Calu3 (cell line): ENCODE measurements at regions not wholly inside any gene's neighbourhood (a gene's known extent, or its start where the extent isn't known, plus 50 kb on each side); places are given as distances from the start of the nearest gene placed in this dataset.
"Not testable (repeated sequence)": the region's sequence is repeated elsewhere in the genome, so short reads cannot be mapped to it uniquely, and the experiment has no call there.

Experiments
- BruUV-seq: library from RNA; stranded (reverse); fragments of 400-500 nt; replicated peaks from 2 replicates; lab custom pipeline; 2021; lab: Mats Ljungman, UMichigan
- CTCF ChIA-PET: fragments of 300-600 bp; sonication (Branson Sonifier 250); formaldehyde crosslinking; loops from one replicate; lab custom pipeline; 2022; ENCODE audit warnings: antibody characterized with exemption; lab: Charles Lee
- DNase-seq: peaks from one replicate; pipeline ENCODE4 v3.0.0; 2022
- H3K27ac Mint-ChIP-seq: one replicate; pipeline ENCODE4 v1.8.0; 2022; ENCODE audit warnings: mixed read lengths; ENCODE audit not compliant: unreplicated experiment
- H3K27me3 Mint-ChIP-seq: one replicate; pipeline ENCODE4 v1.8.0; 2022; ENCODE audit warnings: mixed read lengths; ENCODE audit not compliant: unreplicated experiment
- H3K36me3 Mint-ChIP-seq: one replicate; pipeline ENCODE4 v1.8.0; 2022; ENCODE audit warnings: mild to moderate bottlenecking, moderate library complexity, mixed read lengths; ENCODE audit not compliant: insufficient read depth, unreplicated experiment
- H3K4me1 Mint-ChIP-seq: one replicate; pipeline ENCODE4 v1.8.0; 2022; ENCODE audit warnings: mild to moderate bottlenecking, low read depth, mixed read lengths; ENCODE audit not compliant: unreplicated experiment
- H3K4me3 Mint-ChIP-seq: one replicate; pipeline ENCODE4 v1.8.0; 2022; ENCODE audit warnings: mild to moderate bottlenecking, low read depth, moderate library complexity, mixed read lengths; ENCODE audit not compliant: unreplicated experiment
- H3K9me3 Mint-ChIP-seq: one replicate; pipeline ENCODE4 v1.8.0; 2022; ENCODE audit warnings: low read depth, mixed read lengths; ENCODE audit not compliant: unreplicated experiment
- intact Hi-C: fragments of 100-400 bp; cut with micrococcal nuclease; formaldehyde crosslinking; loops from one replicate; pipeline ENCODE4 v1.10.0; 2022; ENCODE audit not compliant: unreplicated experiment
- TF ChIP-seq, protein P1 (sequence below): fragments of 200-600 bp; IDR thresholded peaks from one replicate; pipeline ENCODE4 v1.8.0; 2022; ENCODE audit warnings: antibody characterized with exemption; ENCODE audit not compliant: unreplicated experiment

DNA sequence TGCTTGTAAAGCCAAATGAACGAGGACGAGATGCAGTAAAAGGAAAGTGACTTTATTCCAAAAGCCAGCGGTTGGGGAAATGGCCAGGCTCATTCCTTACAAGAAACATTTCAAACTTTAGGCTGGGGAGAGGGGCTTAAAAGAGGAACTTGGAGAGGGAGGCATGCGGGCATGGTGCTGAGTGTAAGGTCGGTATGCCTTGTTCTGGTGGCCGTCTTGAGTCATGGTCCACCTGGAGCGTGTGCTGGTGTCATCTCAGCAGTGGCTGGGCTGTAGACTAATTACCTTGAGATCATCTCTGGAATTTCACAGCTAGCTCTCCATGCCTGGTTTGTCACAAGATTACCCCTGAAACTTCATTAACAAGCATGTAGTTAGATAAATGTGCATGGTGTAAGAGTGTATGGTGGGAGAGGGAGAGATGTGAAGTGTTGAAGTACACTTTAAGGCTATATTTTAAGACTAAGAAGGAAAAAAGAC, 156.4 kb upstream of the PFN2 start:
- DNase-seq = no peak
- TF ChIP-seq, protein P1, sequence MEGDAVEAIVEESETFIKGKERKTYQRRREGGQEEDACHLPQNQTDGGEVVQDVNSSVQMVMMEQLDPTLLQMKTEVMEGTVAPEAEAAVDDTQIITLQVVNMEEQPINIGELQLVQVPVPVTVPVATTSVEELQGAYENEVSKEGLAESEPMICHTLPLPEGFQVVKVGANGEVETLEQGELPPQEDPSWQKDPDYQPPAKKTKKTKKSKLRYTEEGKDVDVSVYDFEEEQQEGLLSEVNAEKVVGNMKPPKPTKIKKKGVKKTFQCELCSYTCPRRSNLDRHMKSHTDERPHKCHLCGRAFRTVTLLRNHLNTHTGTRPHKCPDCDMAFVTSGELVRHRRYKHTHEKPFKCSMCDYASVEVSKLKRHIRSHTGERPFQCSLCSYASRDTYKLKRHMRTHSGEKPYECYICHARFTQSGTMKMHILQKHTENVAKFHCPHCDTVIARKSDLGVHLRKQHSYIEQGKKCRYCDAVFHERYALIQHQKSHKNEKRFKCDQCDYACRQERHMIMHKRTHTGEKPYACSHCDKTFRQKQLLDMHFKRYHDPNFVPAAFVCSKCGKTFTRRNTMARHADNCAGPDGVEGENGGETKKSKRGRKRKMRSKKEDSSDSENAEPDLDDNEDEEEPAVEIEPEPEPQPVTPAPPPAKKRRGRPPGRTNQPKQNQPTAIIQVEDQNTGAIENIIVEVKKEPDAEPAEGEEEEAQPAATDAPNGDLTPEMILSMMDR = no peak
- Mint-ChIP-seq H3K4me3 (no peak overlapping the region), H3K27me3 (peaks cover 47% of the 10 kb centered on the region), H3K36me3 (no peaks in the 10 kb centered on the region), H3K27ac (no peak overlapping the region), H3K4me1 (no peaks in the 10 kb centered on the region), H3K9me3 (no peaks in the 10 kb centered on the region)
- CTCF ChIA-PET = no interaction called here
- intact Hi-C loops = no loop called here
- BruUV-seq = no TSS peak

DNA sequence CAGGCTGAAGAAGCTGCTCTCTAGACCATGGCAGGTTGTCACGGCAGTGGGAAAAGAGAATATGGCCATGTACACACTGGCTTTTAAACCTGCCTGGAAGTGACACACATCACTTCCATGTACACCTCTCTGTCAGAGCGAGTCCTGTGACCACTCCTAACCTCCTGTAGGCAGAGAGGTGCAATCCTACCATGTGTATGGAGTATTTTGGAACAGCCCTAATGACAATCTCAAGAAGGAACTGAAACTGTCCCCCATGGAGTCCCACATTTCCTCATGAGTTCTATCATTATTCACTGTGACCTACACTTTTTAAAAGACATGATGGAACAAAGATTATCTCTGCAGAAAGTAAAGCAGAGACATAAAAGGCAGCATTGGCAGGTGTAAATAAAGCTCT, 153.4 kb upstream of the PFN2 start:
- DNase-seq = no peak
- BruUV-seq = no TSS peak
- TF ChIP-seq, protein P1 = no peak
- Mint-ChIP-seq H3K4me3 (no peak overlapping the region), H3K27me3 (peaks cover 60% of the 10 kb centered on the region), H3K27ac (no peak overlapping the region), H3K9me3 (peaks cover 2% of the 10 kb centered on the region), H3K4me1 (no peaks in the 10 kb centered on the region), H3K36me3 (no peaks in the 10 kb centered on the region)
- intact Hi-C loops = no loop called here
- CTCF ChIA-PET = no interaction called here

DNA sequence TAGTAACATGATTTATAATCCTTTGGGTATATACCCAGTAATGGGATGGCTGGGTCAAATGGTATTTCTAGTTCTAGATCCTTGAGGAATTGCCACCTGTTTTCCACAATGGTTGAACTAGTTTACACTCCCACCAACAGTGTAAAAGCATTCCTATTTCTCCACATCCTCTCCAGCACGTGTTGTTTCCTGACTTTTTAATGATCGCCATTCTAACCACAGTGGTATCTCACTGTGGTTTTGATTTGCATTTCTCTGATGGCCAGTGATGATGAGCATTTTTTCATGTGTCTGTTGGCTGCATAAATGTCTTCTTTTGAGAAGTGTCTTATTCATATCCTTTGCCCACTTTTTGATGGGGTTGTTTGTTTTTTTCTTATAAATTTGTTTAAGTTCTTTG, 152.6 kb upstream of the PFN2 start:
- H3K36me3 Mint-ChIP-seq, H3K4me3 Mint-ChIP-seq, DNase-seq, H3K4me1 Mint-ChIP-seq, intact Hi-C loops, H3K27ac Mint-ChIP-seq, BruUV-seq, H3K9me3 Mint-ChIP-seq, CTCF ChIA-PET: not testable (repeated sequence)
- H3K27me3 Mint-ChIP-seq = peaks cover 66% of the 10 kb centered on the region

DNA sequence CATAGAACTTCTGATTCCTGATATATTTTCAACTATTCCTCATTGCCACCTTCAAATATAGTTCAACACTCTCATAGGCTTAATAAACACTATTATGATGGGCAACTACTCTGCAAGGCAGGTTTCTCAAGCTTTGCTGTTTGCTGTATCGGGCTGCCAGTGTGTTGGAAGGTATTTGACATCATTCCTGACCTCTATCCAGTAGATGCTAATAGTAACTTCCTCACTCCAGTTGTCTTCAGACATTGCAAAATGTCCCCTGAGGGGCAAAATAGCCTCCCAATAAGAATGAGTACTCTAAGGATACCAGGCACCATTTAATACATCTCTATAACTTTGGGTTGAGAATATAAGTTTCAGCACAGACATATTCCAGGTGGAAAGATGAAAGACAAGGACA, 147.5 kb upstream of the PFN2 start:
- Mint-ChIP-seq H3K27me3 (peaks cover 88% of the 10 kb centered on the region), H3K27ac (no peak overlapping the region), H3K9me3 (peaks cover 2% of the 10 kb centered on the region), H3K36me3 (no peaks in the 10 kb centered on the region), H3K4me1 (no peaks in the 10 kb centered on the region), H3K4me3 (no peak overlapping the region)
- TF ChIP-seq, protein P1 = no peak
- intact Hi-C loops = no loop called here
- no peak for DNase-seq
- CTCF ChIA-PET = no interaction called here
- no TSS peak for BruUV-seq

GRCh38 chr3:150117076-150117475, 146.4 kb upstream of the PFN2 start:
- intact Hi-C loops = no loop called here
- peaks cover 83% of the 10 kb centered on the region for H3K27me3 Mint-ChIP-seq
- BruUV-seq = no TSS peak
- no peak overlapping the region for H3K27ac Mint-ChIP-seq
- CTCF ChIA-PET = no interaction called here
- H3K4me3 Mint-ChIP-seq = no peak overlapping the region
- H3K9me3 Mint-ChIP-seq = peaks cover 2% of the 10 kb centered on the region
- DNase-seq = no peak
- no peaks in the 10 kb centered on the region for H3K4me1 Mint-ChIP-seq
- TF ChIP-seq, protein P1 = no peak
- no peaks in the 10 kb centered on the region for H3K36me3 Mint-ChIP-seq
